Astrocyte of the cerebellum (primary cell): ENCODE measurements at regions not wholly inside any gene's neighbourhood (a gene's known extent, or its start where the extent isn't known, plus 50 kb on each side); places are given as distances from the start of the nearest gene placed in this dataset.

Source experiments
- DNase-seq: peaks from one replicate; pipeline ENCODE4 v3.0.0-alpha.2; 2011; ENCODE audit warnings: low read depth
- H3K4me3 ChIP-seq: 2 replicates; pipeline ENCODE4 v1.5.1; 2011; ENCODE audit warnings: mild to moderate bottlenecking, low read depth, low read length, moderate library complexity
- in situ Hi-C: cut with HindIII; loops from 2 replicates; pipeline ENCODE4 v1.10.0; 2017; ENCODE audit warnings: low sequenced_read_pairs
- TF ChIP-seq, protein P1 (sequence below): IDR thresholded peaks from 2 replicates; pipeline ENCODE4 v1.5.1; 2012; ENCODE audit warnings: low read length, low read depth, moderate library complexity, mild to moderate bottlenecking; ENCODE audit errors: missing control alignments

DNA sequence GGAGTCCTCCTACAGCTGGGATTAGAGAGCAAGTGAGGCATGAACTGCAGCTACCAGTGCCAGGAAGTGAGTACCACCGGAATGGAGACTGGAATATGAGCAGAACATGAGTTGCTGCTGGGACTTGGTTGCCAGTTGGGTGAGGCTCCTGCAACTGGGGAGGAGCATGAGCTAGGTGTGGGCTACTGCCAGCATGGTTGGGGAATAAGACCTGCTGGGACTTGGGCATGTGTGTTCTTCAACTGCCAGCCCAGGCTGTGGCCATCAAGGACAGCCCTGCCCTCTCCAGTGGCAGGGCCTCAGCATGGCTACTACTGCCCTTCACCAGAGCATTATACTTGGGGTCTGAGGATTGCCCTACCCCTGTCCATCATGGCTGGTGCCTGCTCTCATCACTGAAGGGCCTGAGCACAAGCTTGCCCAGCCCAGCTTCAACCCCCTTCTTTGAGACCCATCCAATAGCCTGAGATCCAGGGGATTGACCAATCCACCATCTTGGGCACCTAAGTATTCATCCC, 665.0 kb downstream of the ELAVL2 start:
- in situ Hi-C loops = no loop called here
- TF ChIP-seq, protein P1, sequence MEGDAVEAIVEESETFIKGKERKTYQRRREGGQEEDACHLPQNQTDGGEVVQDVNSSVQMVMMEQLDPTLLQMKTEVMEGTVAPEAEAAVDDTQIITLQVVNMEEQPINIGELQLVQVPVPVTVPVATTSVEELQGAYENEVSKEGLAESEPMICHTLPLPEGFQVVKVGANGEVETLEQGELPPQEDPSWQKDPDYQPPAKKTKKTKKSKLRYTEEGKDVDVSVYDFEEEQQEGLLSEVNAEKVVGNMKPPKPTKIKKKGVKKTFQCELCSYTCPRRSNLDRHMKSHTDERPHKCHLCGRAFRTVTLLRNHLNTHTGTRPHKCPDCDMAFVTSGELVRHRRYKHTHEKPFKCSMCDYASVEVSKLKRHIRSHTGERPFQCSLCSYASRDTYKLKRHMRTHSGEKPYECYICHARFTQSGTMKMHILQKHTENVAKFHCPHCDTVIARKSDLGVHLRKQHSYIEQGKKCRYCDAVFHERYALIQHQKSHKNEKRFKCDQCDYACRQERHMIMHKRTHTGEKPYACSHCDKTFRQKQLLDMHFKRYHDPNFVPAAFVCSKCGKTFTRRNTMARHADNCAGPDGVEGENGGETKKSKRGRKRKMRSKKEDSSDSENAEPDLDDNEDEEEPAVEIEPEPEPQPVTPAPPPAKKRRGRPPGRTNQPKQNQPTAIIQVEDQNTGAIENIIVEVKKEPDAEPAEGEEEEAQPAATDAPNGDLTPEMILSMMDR = no peak
- no peak for DNase-seq
- H3K4me3 ChIP-seq = no peak overlapping the region

DNA sequence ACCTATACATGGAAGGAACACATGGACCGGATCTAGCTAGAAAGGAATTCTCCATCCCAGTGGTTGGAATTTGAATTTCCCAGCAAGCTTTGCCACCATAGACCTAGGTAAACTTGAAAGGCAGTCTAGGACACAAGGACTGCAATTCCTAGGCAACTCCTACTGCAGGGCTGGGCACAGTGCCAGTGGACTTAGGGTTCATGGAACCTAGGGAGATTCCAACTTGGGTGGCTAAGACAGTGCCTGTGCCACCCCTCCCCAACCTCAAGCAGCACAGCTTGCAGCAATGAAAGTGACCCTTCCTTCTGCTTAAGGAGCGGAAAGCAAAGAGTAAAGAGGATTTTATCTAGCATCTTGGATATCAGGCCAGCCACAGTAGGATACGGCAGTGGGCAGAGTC, 663.3 kb downstream of the ELAVL2 start:
- in situ Hi-C loops = no loop called here
- TF ChIP-seq, protein P1 = no peak
- no peak overlapping the region for H3K4me3 ChIP-seq
- no peak for DNase-seq

GRCh38 chr9:23171479-23171878, 654.6 kb downstream of the ELAVL2 start:
- no peak for DNase-seq
- in situ Hi-C loops = no loop called here
- H3K4me3 ChIP-seq = no peak overlapping the region
- TF ChIP-seq, protein P1 = no peak

DNA sequence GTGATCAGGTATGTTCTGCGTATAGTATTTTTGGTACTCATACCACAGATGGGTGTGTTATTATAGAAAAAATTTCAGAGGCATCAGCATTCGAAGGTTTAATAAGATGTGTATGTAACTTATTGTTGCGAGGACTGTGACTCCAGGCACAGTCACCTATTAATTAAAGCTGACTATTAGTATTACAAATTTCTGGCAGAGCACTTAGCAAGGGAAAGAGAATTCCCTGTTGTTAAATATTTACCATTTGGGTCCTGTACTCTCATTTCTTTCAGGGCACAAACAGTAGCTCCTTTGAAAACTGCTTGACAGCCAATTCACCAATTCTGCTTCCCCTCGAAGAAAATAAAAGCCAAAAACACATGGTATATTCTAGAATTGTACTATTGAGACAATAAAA, 653.8 kb downstream of the ELAVL2 start:
- TF ChIP-seq, protein P1 = no peak
- in situ Hi-C loops = no loop called here
- no peak overlapping the region for H3K4me3 ChIP-seq
- DNase-seq = no peak

GRCh38 chr9:23172979-23173637, 652.9 kb downstream of the ELAVL2 start:
- in situ Hi-C loops = no loop called here
- DNase-seq = no peak
- no peak overlapping the region for H3K4me3 ChIP-seq
- TF ChIP-seq, protein P1 = no peak

- H3K4me3 ChIP-seq = no peak overlapping the region
- DNase-seq = no peak
- in situ Hi-C loops = no loop called here
- TF ChIP-seq, protein P1 = no peak
These were observed 631.8 kb downstream of the ELAVL2 start for GRCh38 chr9:23194281-23194680.

DNA sequence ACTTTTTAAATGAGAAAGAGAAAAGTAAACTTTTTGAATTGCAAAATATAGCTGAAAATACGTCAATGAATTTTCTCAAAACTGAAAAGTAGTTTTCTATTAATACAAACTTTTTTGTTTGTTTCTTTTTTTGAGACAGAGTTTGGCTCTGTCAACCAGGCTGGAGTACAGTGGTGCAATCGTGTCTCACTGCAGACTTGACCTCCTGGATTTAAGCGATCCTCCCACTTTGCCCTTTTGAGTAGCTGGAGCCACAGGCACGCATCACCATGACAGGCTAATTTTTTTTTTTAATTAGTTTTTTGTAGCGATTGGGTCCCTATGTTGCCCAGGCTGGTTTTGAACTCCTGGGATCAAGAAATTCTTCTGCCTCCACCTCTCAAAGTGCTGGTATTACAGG, 610.4 kb downstream of the ELAVL2 start:
- TF ChIP-seq, protein P1 = no peak
- no peak overlapping the region for H3K4me3 ChIP-seq
- in situ Hi-C loops = no loop called here
- DNase-seq = no peak
